K562 (cell line): ENCODE measurements at regions not wholly inside any gene's neighbourhood (a gene's known extent, or its start where the extent isn't known, plus 50 kb on each side); places are given as distances from the start of the nearest gene placed in this dataset.

Source experiments
- ATAC-seq: fragments of 200-7000 bp; cut with Tn5 transposase; 3 replicates; pipeline ENCODE4 v1.9.1; 2020; ENCODE audit warnings: moderate library complexity
- BruUV-seq: library from RNA; stranded (reverse); fragments of 400-500 nt; replicated peaks from 2 replicates; lab custom pipeline; 2021; lab: Mats Ljungman, UMichigan
- CTCF ChIA-PET: fragments of 300-600 bp; formaldehyde crosslinking; extraction: SDS; loops from one replicate; lab custom pipeline; 2021; ENCODE audit warnings: low intra/inter-chr PET ratio; lab: Yijun Ruan, JAX
- POLR2A ChIA-PET: fragments of 300-600, 350-650 bp; sonication (Branson Sonifier 250); formaldehyde crosslinking; extraction: SDS; loops from one replicate; lab custom pipeline; 2021; ENCODE audit warnings: antibody characterized with exemption, inconsistent platforms; lab: Yijun Ruan, JAX
- DNase-seq, 4 experiments: peaks; one replicate each; pipeline versions ENCODE4 v3.0.0 to v3.0.0-alpha.2; 2011 to 2018; ENCODE audit warnings: low spot score in 3 of 4, mixed read lengths in 3 of 4; ENCODE audit errors: extremely low read depth in 1 of 4
- FAIRE-seq: peaks from 2 replicates; lab custom pipeline; 2011; peaks lifted over from hg19 to GRCh38; lab: Jason Lieb, UNC
- H2AFZ ChIP-seq: 2 replicates; pipeline ENCODE4 v1.6.0; 2011; ENCODE audit warnings: low read depth, low read length, control low read depth, inconsistent platforms
- H3K27ac ChIP-seq: fragments of 200-600 bp; 3 replicates; pipeline ENCODE4 v1.8.0; 2011; ENCODE audit warnings: low read depth, mild to moderate bottlenecking, control low read depth, inconsistent platforms, low read length, moderate library complexity, mixed read lengths; ENCODE audit errors: extremely low read depth
- H3K27me3 ChIP-seq, 2 experiments: fragments of 300-600 bp in 1 of 2; 2 replicates in 1 of 2; 3 replicates in 1 of 2; pipeline versions ENCODE4 v1.6.0 to v1.8.0; 2011; ENCODE audit warnings: inconsistent platforms in 2 of 2, low read length in 2 of 2, mild to moderate bottlenecking in 1 of 2, mixed read lengths in 1 of 2, moderate library complexity in 1 of 2; ENCODE audit not compliant: control insufficient read depth in 2 of 2, insufficient read depth in 2 of 2
- H3K36me3 ChIP-seq: fragments of 300-600 bp; 3 replicates; pipeline ENCODE4 v1.8.0; 2011; ENCODE audit warnings: mild to moderate bottlenecking, low read length, inconsistent platforms; ENCODE audit not compliant: control insufficient read depth, insufficient read depth
- H3K4me1 ChIP-seq, 2 experiments: fragments of 200-600 bp in 1 of 2; replicated peaks in 1 of 2; 2 replicates in 1 of 2; 3 replicates in 1 of 2; pipeline versions ENCODE4 v1.5.1 to v1.8.0; 2011; ENCODE audit warnings: inconsistent platforms in 2 of 2, low read length in 2 of 2, mild to moderate bottlenecking in 1 of 2, mixed read lengths in 1 of 2, moderate library complexity in 1 of 2; ENCODE audit not compliant: control insufficient read depth in 2 of 2, insufficient read depth in 2 of 2
- H3K4me2 ChIP-seq: 2 replicates; pipeline ENCODE4 v1.6.1; 2011; ENCODE audit warnings: low read length, control low read depth, inconsistent platforms, mixed read lengths; ENCODE audit not compliant: insufficient read depth
- H3K4me3 ChIP-seq: fragments of 200-600 bp; sonication (generic), shearing (Covaris generic); 2 replicates; pipeline ENCODE4 v1.5.1; 2016; ENCODE audit warnings: control low read depth, inconsistent platforms
- H3K79me2 ChIP-seq: fragments of 200-600 bp; 3 replicates; pipeline ENCODE4 v1.8.0; 2011; ENCODE audit warnings: low read length, inconsistent platforms; ENCODE audit not compliant: control insufficient read depth, insufficient read depth
- H3K9ac ChIP-seq, 2 experiments: 2 replicates each; pipeline versions ENCODE4 v1.6.0 to v1.6.1; 2011; ENCODE audit warnings: low read depth in 2 of 2, low read length in 2 of 2, control low read depth in 1 of 2, inconsistent platforms in 1 of 2, mild to moderate bottlenecking in 1 of 2, mixed read lengths in 1 of 2; ENCODE audit not compliant: insufficient read depth in 1 of 2
- H3K9me1 ChIP-seq: one replicate; pipeline ENCODE4 v1.6.0; 2011; ENCODE audit warnings: inconsistent platforms, mild to moderate bottlenecking, low read length, moderate library complexity; ENCODE audit not compliant: control insufficient read depth, insufficient read depth
- H3K9me3 ChIP-seq: replicated peaks from 2 replicates; pipeline ENCODE4 v1.5.1; 2011; ENCODE audit warnings: low read depth, low read length, inconsistent platforms; ENCODE audit not compliant: control insufficient read depth, insufficient read depth
- H4K20me1 ChIP-seq: replicated peaks from 2 replicates; pipeline ENCODE4 v1.6.1; 2011; ENCODE audit warnings: low read length, inconsistent platforms, mixed read lengths; ENCODE audit not compliant: control insufficient read depth, insufficient read depth
- CEBPB ChIP-seq: fragments of 450-650 bp; IDR thresholded peaks from 2 replicates; pipeline ENCODE4 v1.6.1; 2016; ENCODE audit warnings: missing genetic modification characterization, missing compliant biosample characterization
- CEBPG ChIP-seq, 3 experiments: fragments of 200-800 bp in 1 of 3; sonication (Bioruptor generic) in 1 of 3; sonication (generic) in 1 of 3; formaldehyde crosslinking in 1 of 3; IDR thresholded peaks in 2 of 3; conservative IDR thresholded peaks in 1 of 3; 2 replicates each; pipeline versions ENCODE4 v1.6.1 to v1.8.0; 2016 to 2022; ENCODE audit warnings: missing compliant biosample characterization in 2 of 3, missing genetic modification characterization in 2 of 3, mild to moderate bottlenecking in 1 of 3, missing genetic modification reagents in 1 of 3
- CREB3L1 ChIP-seq: fragments of 450-650 bp; IDR thresholded peaks from 2 replicates; pipeline ENCODE4 v1.6.1; 2014; ENCODE audit warnings: low read depth, mild to moderate bottlenecking, moderate library complexity, borderline replicate concordance
- NELFE ChIP-seq: IDR thresholded peaks from 2 replicates; pipeline ENCODE4 v1.6.1; 2011; ENCODE audit warnings: mild to moderate bottlenecking; ENCODE audit not compliant: insufficient read depth, insufficient read length
- PREB ChIP-seq: sonication (generic); formaldehyde crosslinking; IDR thresholded peaks from 2 replicates; pipeline ENCODE4 v1.8.1; 2023; ENCODE audit warnings: mild to moderate bottlenecking, missing genetic modification reagents
- SRF ChIP-seq, 2 experiments: fragments of 250-450, 450-650 bp in 1 of 2; sonication (Bioruptor Pico) in 1 of 2; sonication (generic) in 1 of 2; formaldehyde crosslinking; IDR thresholded peaks; 2 replicates each; pipeline versions ENCODE4 v1.5.0 to v1.5.1; 2020 to 2022; ENCODE audit warnings: mild to moderate bottlenecking in 1 of 2, missing genetic modification reagents in 1 of 2
- USF1 ChIP-seq: sonication (generic); formaldehyde crosslinking; IDR thresholded peaks from 2 replicates; pipeline ENCODE4 v1.9.0; 2022; ENCODE audit warnings: mild to moderate bottlenecking, missing genetic modification reagents
- ZBTB9 ChIP-seq: fragments of 450-650 bp; formaldehyde crosslinking; IDR thresholded peaks from 2 replicates; pipeline ENCODE4 v1.4.0; 2020; ENCODE audit warnings: mild to moderate bottlenecking, moderate library complexity
- ZFX ChIP-seq: sonication (generic); formaldehyde crosslinking; IDR thresholded peaks from 2 replicates; pipeline ENCODE4 v1.8.0; 2022; ENCODE audit warnings: mild to moderate bottlenecking, missing genetic modification reagents, moderate library complexity
- ZNF239 ChIP-seq: fragments of 250-450 bp; sonication (Bioruptor Pico); IDR thresholded peaks from 2 replicates; pipeline ENCODE4 v1.4.0; 2020; ENCODE audit warnings: mild to moderate bottlenecking
- ZNF511 ChIP-seq: sonication (generic); formaldehyde crosslinking; IDR thresholded peaks from 2 replicates; pipeline ENCODE4 v1.8.0; 2022; ENCODE audit warnings: mild to moderate bottlenecking, missing genetic modification reagents
- WGBS: fragments of 100-300 bp; shearing (Covaris generic); methylation state at CpG from one replicate; pipeline ENCODE4 v1.1.6; 2016; ENCODE audit warnings: low coverage, mixed read lengths; ENCODE audit not compliant: insufficient coverage; ENCODE audit errors: missing lambda C conversion rate; 5-methylcytosine and 5-hydroxymethylcytosine counted together
- in situ Hi-C: fragments of 300-500 bp; cut with MboI; formaldehyde crosslinking; loops from 4 replicates; pipeline ENCODE4 v1.15.0; 2018; ENCODE audit warnings: inconsistent platforms, mixed read lengths
- intact Hi-C: fragments of 100-400 bp; cut with micrococcal nuclease; formaldehyde crosslinking; loops from 2 replicates; pipeline ENCODE4 v1.14.2; 2022

GRCh38 chr3:152203652-152204051 lies 65.1 kb upstream of the MBNL1 start:
- Histone ChIP-seq H3K36me3 (no peaks in the 10 kb centered on the region), H3K4me3 (peak overlapping the region; percentile 18), H3K4me1 (peaks cover 14 to 30% of the 10 kb centered on the region in 2 experiments), H3K27me3 (no peaks in the 10 kb centered on the region), H3K27ac (peak overlapping the region; percentile 84), H3K79me2 (peaks cover 34% of the 10 kb centered on the region; the same call in 2 of the 3 replicates), H2AFZ (peak overlapping the region; percentile 92), H3K4me2 (peak overlapping the region; percentile 66), H3K9ac (peak overlapping the region in 1 of 2 experiments; percentile 77; a peak in 2 of 4 replicates), H3K9me1 (no peaks in the 10 kb centered on the region), H3K9me3 (no peaks in the 10 kb centered on the region), H4K20me1 (no peaks in the 10 kb centered on the region)
- ChIA-PET CTCF (interaction anchor here (0.8 kb wide), 1 partner anchor 43 kb away, joined by 3 read pairs; no protein-coding TSS in a partner anchor), POLR2A (interaction anchor here (0.6 to 2.5 kb wide), 8 partner anchors 10 to 179 kb away, joined by 3 to 13 read pairs (median 4); partner anchors contain the start of gene MBNL1)
- 0% methylated on average over 1 of the region's 1 CpG for WGBS
- intact Hi-C loops (loop anchor here (1.0 kb wide), 2 partner anchors 40 to 43 kb away; no protein-coding TSS in a partner anchor), in situ Hi-C loops (no loop called here)
- DNase-seq (no peak), FAIRE-seq (no peak), ATAC-seq (peak; percentile 0; the same call in 2 of the 3 replicates)
- no TSS peak for BruUV-seq
- no peak for TF ChIP-seq ZFX (CRISPR knock-in tag)
- no peak for TF ChIP-seq NELFE
- TF ChIP-seq SRF (CRISPR knock-in tag; IDR thresholded peaks at IDR 0.05): peak in 1 of 2 experiments; percentile 83; a peak in 2 of 4 replicates
- TF ChIP-seq CEBPB (tag): peak; percentile 62
- no peak for TF ChIP-seq USF1 (CRISPR knock-in tag)
- TF ChIP-seq ZNF511 (CRISPR knock-in tag): no peak
- no peak for TF ChIP-seq ZBTB9
- no peak for TF ChIP-seq CEBPG (CRISPR knock-in tag; IDR thresholded peaks at IDR 0.05)
- TF ChIP-seq CEBPG (tag; conservative IDR thresholded peaks at IDR 0.05 in 1 of 2, IDR thresholded peaks at IDR 0.05 in 1 of 2): peak in 1 of 2 experiments; percentile 39; a peak in 1 of 4 replicates
- no peak for TF ChIP-seq PREB (CRISPR knock-in tag)
- TF ChIP-seq CREB3L1: peak; percentile 29; the same call in 1 of the 2 replicates
- TF ChIP-seq ZNF239 (CRISPR knock-in tag): no peak
